ENCODE measurements at regions not wholly inside any gene's neighbourhood (a gene's known extent, or its start where the extent isn't known, plus 50 kb on each side); places are given as distances from the start of the nearest gene placed in this dataset.

GRCh38 chr4:14054391-14054790 lies 426.9 kb upstream of the BOD1L1 start:
- peaks cover 0 to 5% (median 1%) of the 10 kb centered on the region in 6 donors for H3K9me3 Mint-ChIP-seq
- no peaks in the 10 kb centered on the region for H3K4me1 Mint-ChIP-seq
- H3K27ac Mint-ChIP-seq = no peak overlapping the region
- no peak for DNase-seq
- H3K36me3 Mint-ChIP-seq = no peaks in the 10 kb centered on the region
- H3K27me3 Mint-ChIP-seq (ENCODE audit: low read depth in 3 of 3) = peaks cover 0 to 1% (median 0%) of the 10 kb centered on the region in 3 donors
- H3K4me3 Mint-ChIP-seq = no peak overlapping the region

DNA sequence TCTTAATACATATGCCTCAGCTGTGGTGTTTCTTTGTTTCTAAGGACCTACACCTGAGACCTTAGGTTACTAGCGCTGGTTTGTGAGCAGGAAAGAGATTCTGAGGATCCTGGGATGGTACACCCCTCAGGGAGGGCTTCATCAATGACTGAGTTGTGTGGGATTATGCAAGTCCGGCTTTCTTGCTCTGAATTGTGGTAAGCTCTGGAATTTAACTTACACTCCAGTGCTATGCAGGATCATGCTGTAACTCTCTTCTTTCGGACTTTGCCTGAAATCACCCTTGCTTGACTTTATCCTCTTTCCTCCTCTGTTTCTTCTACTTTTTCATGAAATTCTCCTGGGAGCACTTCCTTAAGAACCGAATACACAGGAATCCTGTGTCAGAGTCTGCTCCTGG lies 431.5 kb upstream of the BOD1L1 start:
- H3K27ac Mint-ChIP-seq = no peak overlapping the region
- H3K27me3 Mint-ChIP-seq (ENCODE audit: low read depth in 3 of 3) = peaks cover 0 to 2% (median 0%) of the 10 kb centered on the region in 3 donors
- H3K9me3 Mint-ChIP-seq = peaks cover 0 to 5% (median 3%) of the 10 kb centered on the region in 6 donors
- H3K36me3 Mint-ChIP-seq = peaks cover 0 to 3% (median 0%) of the 10 kb centered on the region in 3 donors
- H3K4me1 Mint-ChIP-seq = no peaks in the 10 kb centered on the region
- no peak for DNase-seq
- H3K4me3 Mint-ChIP-seq = no peak overlapping the region

DNA sequence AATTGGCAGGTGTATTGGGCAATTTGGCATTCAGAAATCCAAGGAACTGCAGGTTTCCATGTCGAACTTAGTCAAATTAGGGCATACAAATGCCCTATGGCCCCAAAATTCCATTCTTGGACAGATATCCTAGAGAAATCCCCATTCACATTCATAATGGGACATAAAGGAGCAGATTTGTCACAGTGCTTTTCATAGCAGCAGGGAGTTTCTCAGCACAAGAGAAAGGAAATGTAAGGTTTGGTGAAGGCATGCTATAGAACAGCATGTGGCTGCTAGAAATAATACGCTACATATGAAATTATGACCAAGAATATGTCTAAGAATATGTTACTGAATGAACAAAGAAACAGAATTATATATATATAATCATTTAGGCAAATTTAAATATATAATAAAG lies 437.5 kb upstream of the BOD1L1 start:
- no peak overlapping the region for H3K4me3 Mint-ChIP-seq
- H3K27me3 Mint-ChIP-seq (ENCODE audit: low read depth in 3 of 3) = no peaks in the 10 kb centered on the region
- no peaks in the 10 kb centered on the region for H3K4me1 Mint-ChIP-seq
- peaks cover 0 to 13% (median 3%) of the 10 kb centered on the region in 6 donors for H3K9me3 Mint-ChIP-seq
- peaks cover 0 to 3% (median 0%) of the 10 kb centered on the region in 3 donors for H3K36me3 Mint-ChIP-seq
- DNase-seq = no peak
- no peak overlapping the region for H3K27ac Mint-ChIP-seq

DNA sequence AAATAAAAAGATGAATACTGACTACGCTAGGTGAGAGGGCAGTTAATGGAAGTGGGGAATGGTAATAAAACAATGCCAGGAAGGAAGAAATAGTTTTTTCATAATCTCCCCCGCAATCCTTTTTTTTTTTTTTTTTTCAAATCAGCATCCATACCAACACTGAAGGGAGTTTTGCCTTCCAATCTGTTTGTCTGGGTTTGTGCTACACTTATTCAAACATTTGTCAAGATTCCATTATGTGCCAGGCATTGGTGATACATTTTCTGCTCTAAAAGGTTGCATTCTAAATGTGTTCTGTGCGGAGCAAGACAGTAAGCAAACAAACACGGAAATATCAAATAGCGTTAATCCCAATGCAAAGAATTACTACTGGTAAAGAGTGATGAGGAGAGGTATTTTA lies 437.9 kb upstream of the BOD1L1 start:
- DNase-seq = no peak
- Mint-ChIP-seq H3K27me3 (ENCODE audit: low read depth in 3 of 3) (no peaks in the 10 kb centered on the region), H3K4me3 (no peak overlapping the region), H3K9me3 (peaks cover 0 to 13% (median 5%) of the 10 kb centered on the region in 6 donors), H3K36me3 (peaks cover 0 to 3% (median 0%) of the 10 kb centered on the region in 3 donors), H3K4me1 (no peaks in the 10 kb centered on the region), H3K27ac (no peak overlapping the region)

DNA sequence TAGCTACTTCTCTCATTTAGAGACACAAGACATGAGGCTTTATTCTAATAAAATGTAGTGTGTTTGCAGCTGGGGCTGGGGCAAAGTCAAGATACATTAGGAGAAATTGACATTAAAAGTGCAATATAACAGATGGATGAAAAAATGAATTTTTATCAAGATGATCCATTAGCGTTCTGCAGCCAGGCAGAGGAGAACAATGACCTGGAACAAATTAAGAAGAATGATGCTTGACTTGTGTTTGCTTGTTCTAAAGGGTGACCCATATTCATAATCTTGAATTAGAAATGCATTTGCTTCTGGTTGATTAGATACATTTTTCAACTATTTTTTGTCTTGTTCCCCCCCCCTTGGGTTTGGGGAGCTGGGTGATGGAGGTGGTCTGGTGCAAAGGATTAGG lies 439.5 kb upstream of the BOD1L1 start:
- no peak overlapping the region for H3K4me3 Mint-ChIP-seq
- H3K9me3 Mint-ChIP-seq = peaks cover 6 to 26% (median 13%) of the 10 kb centered on the region in 6 donors
- no peaks in the 10 kb centered on the region for H3K36me3 Mint-ChIP-seq
- H3K27ac Mint-ChIP-seq = no peak overlapping the region
- no peaks in the 10 kb centered on the region for H3K4me1 Mint-ChIP-seq
- H3K27me3 Mint-ChIP-seq (ENCODE audit: low read depth in 3 of 3) = no peaks in the 10 kb centered on the region
- DNase-seq = no peak

GRCh38 chr4:14069886-14070285 lies 442.4 kb upstream of the BOD1L1 start:
- no peak overlapping the region for H3K27ac Mint-ChIP-seq
- H3K27me3 Mint-ChIP-seq (ENCODE audit: low read depth in 3 of 3) = no peaks in the 10 kb centered on the region
- H3K4me1 Mint-ChIP-seq = no peaks in the 10 kb centered on the region
- H3K4me3 Mint-ChIP-seq = no peak overlapping the region
- DNase-seq = no peak
- H3K9me3 Mint-ChIP-seq = peaks cover 20 to 50% (median 30%) of the 10 kb centered on the region in 6 donors
- no peaks in the 10 kb centered on the region for H3K36me3 Mint-ChIP-seq

- no peaks in the 10 kb centered on the region for H3K27me3 Mint-ChIP-seq (ENCODE audit: low read depth in 3 of 3)
- no peak for DNase-seq
- peaks cover 23 to 55% (median 33%) of the 10 kb centered on the region in 6 donors for H3K9me3 Mint-ChIP-seq
- no peaks in the 10 kb centered on the region for H3K36me3 Mint-ChIP-seq
- H3K4me3 Mint-ChIP-seq = no peak overlapping the region
- H3K4me1 Mint-ChIP-seq = no peaks in the 10 kb centered on the region
- H3K27ac Mint-ChIP-seq = no peak overlapping the region
Measured at GRCh38 chr4:14070289-14070880, 442.9 kb upstream of the BOD1L1 start.

DNA sequence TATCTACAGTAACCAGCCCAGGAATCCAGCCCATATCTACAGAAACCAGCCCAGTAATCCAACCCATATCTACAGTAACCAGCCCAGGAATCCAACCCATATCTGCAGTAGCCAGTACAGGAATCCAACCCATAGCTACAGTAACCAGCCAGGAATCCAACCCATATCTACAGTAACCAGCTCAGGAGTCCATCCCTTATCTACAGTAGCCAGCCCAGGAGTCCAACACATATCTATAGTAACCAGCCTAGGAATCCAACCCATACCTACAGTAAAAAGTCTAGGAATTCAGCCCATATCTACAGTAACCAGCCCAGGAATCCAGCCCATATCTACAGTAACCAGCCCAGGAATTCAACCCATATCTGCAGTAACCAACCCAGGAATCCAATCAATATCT lies 445.0 kb upstream of the BOD1L1 start:
- H3K27ac Mint-ChIP-seq = no peak overlapping the region
- no peaks in the 10 kb centered on the region for H3K27me3 Mint-ChIP-seq (ENCODE audit: low read depth in 3 of 3)
- no peak overlapping the region for H3K4me3 Mint-ChIP-seq
- DNase-seq = no peak
- H3K4me1 Mint-ChIP-seq = no peaks in the 10 kb centered on the region
- peaks cover 25 to 56% (median 32%) of the 10 kb centered on the region in 6 donors for H3K9me3 Mint-ChIP-seq
- no peaks in the 10 kb centered on the region for H3K36me3 Mint-ChIP-seq

DNA sequence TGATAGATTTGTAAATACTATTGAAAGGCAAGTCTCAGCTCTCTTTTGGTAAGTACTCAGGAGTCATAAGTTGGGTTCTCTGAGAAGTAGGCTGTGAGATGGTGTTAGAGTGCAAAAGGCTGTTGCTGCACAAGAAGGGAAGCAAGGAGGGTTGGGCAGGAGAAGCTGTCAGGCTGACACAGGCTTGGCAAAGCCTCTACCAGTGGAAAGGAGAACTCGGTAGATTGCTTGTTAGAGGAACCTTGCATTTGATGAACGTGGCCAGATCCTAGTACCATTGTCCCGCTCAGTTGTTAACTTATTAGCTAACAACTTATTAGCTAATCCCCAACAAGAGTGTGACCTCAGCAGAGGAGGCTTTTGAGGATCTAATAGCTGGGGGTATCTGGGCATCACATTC lies 449.3 kb upstream of the BOD1L1 start:
- Mint-ChIP-seq H3K36me3 (no peaks in the 10 kb centered on the region), H3K4me1 (no peaks in the 10 kb centered on the region), H3K27me3 (ENCODE audit: low read depth in 3 of 3) (peaks cover 0 to 4% (median 0%) of the 10 kb centered on the region in 3 donors), H3K27ac (no peak overlapping the region), H3K9me3 (peaks cover 16 to 31% (median 25%) of the 10 kb centered on the region in 6 donors), H3K4me3 (no peak overlapping the region)
- no peak for DNase-seq

- Mint-ChIP-seq H3K27me3 (ENCODE audit: low read depth in 3 of 3) (peaks cover 0 to 4% (median 0%) of the 10 kb centered on the region in 3 donors), H3K4me1 (no peaks in the 10 kb centered on the region), H3K9me3 (peaks cover 5 to 16% (median 13%) of the 10 kb centered on the region in 6 donors), H3K36me3 (no peaks in the 10 kb centered on the region), H3K27ac (no peak overlapping the region), H3K4me3 (no peak overlapping the region)
- no peak for DNase-seq
Measured at GRCh38 chr4:14078326-14078725, 450.8 kb upstream of the BOD1L1 start.

- DNase-seq = no peak
- Mint-ChIP-seq H3K4me3 (no peak overlapping the region), H3K4me1 (no peaks in the 10 kb centered on the region), H3K27me3 (ENCODE audit: low read depth in 3 of 3) (peaks cover 0 to 4% (median 0%) of the 10 kb centered on the region in 3 donors), H3K9me3 (peaks cover 0 to 10% (median 6%) of the 10 kb centered on the region in 6 donors), H3K36me3 (no peaks in the 10 kb centered on the region), H3K27ac (no peak overlapping the region)
Measured at GRCh38 chr4:14079601-14080000, 452.1 kb upstream of the BOD1L1 start.

DNA sequence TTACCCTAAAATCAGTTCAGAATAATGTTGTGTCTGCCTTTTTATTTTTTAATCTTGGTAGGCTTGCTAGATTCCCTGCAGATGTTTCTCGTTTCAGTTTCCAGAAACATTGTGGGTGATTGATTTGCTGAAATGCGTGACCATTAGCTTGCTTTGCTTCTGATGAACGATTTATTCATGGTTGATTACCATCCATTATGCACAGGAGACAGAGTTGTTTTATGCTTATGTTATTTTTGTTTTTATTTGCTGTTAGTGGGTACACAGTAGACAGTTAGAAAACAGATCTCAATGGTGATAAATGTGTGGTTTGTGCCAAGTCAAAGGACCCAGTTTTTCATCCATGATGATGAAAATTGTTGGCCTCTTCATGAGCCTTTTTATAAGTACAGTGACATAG lies 455.6 kb upstream of the BOD1L1 start:
- Mint-ChIP-seq H3K27ac (no peak overlapping the region), H3K4me1 (no peaks in the 10 kb centered on the region), H3K27me3 (ENCODE audit: low read depth in 3 of 3) (peaks cover 0 to 4% (median 0%) of the 10 kb centered on the region in 3 donors), H3K9me3 (peaks cover 0 to 4% (median 0%) of the 10 kb centered on the region in 6 donors), H3K36me3 (no peaks in the 10 kb centered on the region), H3K4me3 (no peak overlapping the region)
- no peak for DNase-seq

- H3K9me3 Mint-ChIP-seq = peaks cover 0 to 6% (median 0%) of the 10 kb centered on the region in 6 donors
- no peak overlapping the region for H3K27ac Mint-ChIP-seq
- H3K36me3 Mint-ChIP-seq = no peaks in the 10 kb centered on the region
- peaks cover 0 to 4% (median 0%) of the 10 kb centered on the region in 3 donors for H3K27me3 Mint-ChIP-seq (ENCODE audit: low read depth in 3 of 3)
- no peak overlapping the region for H3K4me3 Mint-ChIP-seq
- H3K4me1 Mint-ChIP-seq = no peaks in the 10 kb centered on the region
- DNase-seq = no peak
Measured at GRCh38 chr4:14084598-14084997, 457.1 kb upstream of the BOD1L1 start.

GRCh38 chr4:14087459-14087858 lies 459.9 kb upstream of the BOD1L1 start:
- Mint-ChIP-seq H3K27ac (no peak overlapping the region), H3K36me3 (no peaks in the 10 kb centered on the region), H3K4me1 (no peaks in the 10 kb centered on the region), H3K27me3 (ENCODE audit: low read depth in 3 of 3) (no peaks in the 10 kb centered on the region), H3K9me3 (peaks cover 0 to 5% (median 1%) of the 10 kb centered on the region in 6 donors), H3K4me3 (no peak overlapping the region)
- DNase-seq = no peak

DNA sequence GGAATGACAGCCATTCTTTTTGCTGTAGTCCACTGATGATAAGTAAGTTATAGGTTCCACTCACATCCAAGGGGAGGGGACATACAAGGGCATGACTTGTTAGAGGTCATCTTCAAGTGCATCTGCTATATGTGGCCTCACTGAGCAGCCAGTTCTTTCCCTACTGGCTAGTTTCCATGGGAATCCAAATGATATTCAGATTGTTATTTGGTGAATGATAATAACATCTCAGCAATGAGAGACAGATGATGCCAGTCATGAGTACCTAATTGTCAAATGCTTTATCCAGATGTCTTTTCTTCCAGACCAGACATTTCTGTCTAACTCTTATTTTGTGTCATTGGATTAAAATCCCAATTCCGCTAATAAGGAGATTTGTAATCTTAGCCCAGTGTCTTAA lies 460.4 kb upstream of the BOD1L1 start:
- H3K4me1 Mint-ChIP-seq = no peaks in the 10 kb centered on the region
- peaks cover 0 to 5% (median 1%) of the 10 kb centered on the region in 6 donors for H3K9me3 Mint-ChIP-seq
- no peaks in the 10 kb centered on the region for H3K27me3 Mint-ChIP-seq (ENCODE audit: low read depth in 3 of 3)
- DNase-seq = no peak
- no peak overlapping the region for H3K4me3 Mint-ChIP-seq
- H3K36me3 Mint-ChIP-seq = no peaks in the 10 kb centered on the region
- H3K27ac Mint-ChIP-seq = no peak overlapping the region

Data from immature natural killer cell (primary cell).